SIG-M5 treated with dmso at 0.1 percent for 504 hours (cell line): ENCODE measurements at regions not wholly inside any gene's neighbourhood (a gene's known extent, or its start where the extent isn't known, plus 50 kb on each side); places are given as distances from the start of the nearest gene placed in this dataset.

Source experiments
- DNase-seq: peaks from one replicate; lab custom pipeline; 2025; ENCODE audit not compliant: unreplicated experiment; lab: John Stamatoyannopoulos, UW

DNA sequence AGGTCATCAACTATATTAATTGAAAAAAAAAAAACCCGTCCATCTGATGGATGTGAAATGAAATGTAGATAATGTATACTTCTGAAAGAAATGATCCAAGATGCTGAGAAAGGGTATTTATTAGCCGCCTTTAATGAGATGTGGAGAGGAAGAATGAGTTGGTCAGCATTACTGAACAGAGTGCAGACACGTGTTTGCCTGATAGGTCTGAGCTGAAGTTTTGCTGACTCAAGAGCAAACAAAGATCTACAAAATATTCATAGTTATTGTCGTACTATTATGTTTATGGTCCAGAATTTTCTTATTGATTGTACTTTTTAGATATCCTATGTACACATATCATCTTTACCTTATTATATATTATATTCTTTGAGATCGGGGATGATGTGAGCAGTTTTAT is 235.3 kb downstream of the RDH14 start:
- DNase-seq = no peak

DNA sequence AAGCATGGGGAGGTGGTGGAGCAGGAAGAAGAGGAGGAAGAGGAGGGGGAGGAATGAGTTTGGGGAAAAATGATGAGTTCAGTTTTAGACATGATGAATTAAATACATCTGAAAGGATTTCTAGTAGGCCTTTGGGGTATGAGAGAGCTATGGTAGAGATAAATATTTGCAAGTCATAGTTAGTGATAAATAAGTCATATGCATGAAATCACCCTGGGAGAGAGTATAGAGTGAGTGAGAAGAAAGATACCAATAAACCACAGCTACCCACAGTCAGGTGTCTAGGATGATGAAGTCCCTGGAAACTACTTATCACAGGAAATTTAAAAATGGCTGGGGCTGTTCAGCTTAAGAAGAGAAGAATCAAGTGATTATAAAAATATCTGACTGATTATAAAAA is 240.5 kb downstream of the RDH14 start:
- DNase-seq = no peak

DNA sequence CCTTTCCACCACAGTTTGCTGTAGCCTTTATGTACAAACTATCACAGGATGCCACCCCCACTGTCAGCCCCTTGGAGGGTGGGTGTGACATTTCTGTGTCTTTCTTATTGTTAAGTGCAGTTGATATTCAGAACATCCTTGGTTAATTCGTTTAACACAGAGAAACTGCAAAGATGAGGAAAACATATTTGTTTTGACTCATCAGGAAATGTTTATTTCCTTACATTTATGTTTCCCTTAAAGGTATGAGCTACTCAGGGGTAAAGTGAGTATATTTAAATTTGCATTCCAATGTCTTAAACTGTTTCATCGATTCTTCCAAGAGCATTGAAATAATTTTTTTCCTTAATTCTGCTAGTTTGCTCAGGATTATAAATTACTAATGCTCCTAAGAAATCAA is 243.4 kb downstream of the RDH14 start:
- no peak for DNase-seq

DNA sequence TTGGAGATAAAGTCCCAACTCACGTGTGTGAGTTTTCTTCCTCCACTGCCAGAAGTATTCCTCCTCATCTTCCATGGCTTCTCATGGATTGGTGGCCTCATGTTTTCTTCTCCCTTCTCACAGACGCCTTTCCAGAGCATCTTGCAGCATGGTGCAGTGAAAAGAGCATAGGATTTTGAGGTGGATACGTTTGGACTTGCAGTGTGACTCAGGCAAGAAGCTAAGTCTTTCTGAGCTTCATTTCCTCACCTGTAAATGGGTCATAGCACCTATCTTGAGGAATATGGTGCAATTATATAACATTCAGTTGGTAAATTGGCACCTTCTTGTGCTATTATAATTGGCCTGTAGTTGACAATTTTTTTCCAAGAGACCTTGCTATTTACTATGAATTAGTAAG is 247.6 kb downstream of the RDH14 start:
- no peak for DNase-seq

DNA sequence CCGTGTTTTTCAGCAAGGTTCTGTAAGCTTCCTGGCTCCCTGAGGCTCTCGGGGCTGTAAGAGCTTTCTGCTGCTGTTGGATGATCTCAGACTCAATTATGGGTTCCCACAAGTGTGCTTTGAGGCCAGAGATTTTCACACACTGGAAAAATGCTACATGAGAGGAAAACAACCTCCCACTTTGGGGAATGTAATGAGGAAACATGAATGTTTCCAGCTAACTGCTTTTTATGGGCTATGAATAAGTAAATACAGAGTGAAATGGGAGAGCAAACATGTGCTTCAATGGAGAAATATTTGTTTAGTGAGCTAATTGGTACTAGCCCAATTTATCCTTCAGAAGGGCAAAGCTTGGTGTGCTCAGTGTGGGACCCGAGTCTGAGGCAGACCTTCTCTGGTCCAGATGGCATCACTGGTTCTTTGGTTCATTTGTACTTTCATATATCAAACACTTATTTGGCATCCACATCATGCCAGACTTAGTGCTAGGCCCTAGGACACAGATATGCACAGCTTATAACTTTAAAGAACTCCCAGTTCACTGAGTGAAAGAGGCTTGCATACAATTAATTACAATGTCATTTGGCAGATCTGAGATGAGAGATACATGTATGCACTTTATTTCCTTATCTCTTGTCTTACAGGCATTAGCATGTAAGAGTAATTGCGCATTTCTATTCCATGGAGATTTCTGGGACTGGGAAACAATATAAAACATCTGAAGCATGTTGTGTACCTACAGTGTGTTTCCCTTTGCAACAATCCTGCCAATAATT is 248.8 kb downstream of the RDH14 start:
- DNase-seq = no peak

DNA sequence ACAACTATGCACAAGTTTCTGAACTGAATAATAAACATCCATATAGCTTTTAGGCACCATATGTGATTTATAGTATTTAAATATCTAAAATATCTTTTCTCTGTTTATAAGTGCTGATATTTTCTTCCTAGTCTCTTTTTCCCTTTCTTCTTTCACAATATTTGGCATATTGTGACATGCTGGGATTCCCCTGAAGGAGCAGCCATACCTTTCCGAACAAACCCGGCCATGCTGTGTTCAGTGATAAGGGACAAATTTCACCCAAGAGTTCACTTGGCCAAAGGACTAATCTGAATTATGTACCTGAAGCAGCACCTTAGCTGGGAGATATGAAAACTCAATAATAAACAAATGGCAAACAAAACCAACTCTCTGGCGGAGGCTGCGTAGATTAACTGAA is 250.8 kb downstream of the RDH14 start:
- no peak for DNase-seq

DNA sequence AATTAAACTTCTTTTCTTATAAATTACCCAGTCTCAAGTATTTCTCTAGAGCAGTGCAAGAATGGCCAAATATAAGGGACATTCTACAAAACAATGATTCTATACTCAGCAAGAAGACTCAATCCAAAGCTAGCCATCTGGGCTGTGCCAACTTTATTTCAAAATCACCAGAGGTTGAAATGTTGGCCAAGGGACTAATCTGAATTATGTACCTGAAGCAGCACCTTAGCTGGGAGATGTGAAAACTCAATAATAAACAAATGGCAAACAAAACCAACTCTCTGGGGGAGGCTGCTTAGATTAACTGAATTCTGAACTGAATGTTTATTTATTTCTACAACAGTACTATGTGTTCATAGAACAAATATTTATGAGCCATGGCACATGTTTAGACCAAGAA is 251.3 kb downstream of the RDH14 start:
- no peak for DNase-seq

DNA sequence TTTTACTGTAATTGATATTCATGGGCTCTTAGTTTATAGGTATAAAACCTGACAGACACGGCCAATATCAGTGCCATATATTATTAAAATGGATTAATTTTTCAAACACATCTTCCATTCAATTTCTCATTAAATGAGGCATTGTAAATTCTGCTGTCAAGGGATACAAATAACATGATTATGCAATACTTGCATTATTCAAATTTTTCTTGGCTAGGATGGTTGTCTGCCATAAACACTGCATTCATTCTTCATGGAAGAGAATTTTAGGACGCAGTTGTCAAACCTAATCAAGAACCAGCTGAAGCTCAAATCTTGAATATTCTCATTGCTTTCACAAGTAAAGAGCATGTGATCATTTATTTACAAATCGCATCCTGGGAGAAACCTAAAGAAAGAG is 255.6 kb downstream of the RDH14 start:
- no peak for DNase-seq

DNA sequence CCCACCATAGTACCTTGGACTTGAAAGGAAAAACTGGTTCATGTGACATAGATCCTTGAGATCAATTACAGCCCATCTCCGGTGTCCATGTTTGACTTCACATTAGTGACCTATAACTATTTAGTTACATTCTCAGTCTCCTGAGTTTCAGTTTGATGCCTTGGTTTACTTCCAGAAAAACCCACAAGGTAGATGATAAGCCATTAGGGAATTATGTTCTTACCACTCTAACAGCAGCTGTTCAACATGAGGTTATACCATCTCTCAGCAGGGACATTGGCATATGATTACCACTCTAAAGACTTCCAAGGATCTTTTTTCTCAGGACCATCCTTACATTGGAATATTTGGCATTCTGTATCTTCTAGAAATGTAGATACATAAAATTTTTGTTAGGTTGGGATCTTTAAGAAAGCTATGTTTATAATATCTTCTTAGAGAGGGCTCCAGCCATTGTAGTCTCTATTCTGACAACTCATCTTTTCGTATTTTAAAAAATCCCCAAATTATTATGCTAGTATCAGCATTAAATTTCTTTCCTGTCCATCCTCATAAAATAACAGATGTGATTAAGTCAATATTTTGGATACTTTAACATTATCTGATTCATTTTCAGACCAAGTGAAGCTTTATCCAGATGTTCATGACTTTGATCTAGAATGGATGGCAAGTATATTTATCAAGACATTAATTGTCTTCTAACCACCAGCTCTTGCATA is 258.9 kb downstream of the RDH14 start:
- no peak for DNase-seq

DNA sequence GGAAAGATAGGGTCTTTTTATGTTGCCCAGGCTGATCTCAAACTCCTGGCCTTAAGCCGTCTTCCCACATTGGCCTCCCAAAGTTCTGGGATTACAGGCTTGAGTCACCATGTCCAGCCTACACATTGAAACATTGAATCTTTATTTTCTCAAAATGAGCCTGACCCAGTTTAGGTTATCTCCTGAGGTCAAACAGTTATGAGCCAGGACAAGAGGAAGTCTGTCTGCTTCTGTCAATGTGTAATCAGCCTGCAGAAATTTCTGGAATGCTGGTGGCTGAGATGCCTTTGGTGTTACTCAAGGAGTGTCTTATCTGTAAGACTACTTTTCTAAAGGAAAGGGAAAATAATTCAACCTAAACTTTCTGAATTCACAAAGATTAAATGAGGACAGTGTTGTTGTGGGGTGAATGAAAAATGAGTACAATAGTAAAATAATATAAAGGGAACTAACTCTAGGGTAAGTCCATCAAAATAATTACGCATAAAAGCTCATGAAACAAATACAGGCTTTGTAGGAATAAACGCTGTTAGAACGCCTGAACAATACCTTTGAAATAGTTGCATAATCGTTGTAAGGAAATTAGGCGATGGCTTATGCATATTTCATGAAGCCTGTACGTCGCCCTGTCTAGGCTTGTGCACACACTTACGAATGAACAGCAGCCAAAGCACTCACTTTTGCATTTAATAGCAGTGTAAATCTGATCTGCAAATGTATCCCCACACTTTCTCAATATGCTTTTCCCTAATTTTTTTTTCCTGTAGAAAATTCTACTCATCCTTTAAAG is 260.8 kb downstream of the RDH14 start:
- no peak for DNase-seq

DNA sequence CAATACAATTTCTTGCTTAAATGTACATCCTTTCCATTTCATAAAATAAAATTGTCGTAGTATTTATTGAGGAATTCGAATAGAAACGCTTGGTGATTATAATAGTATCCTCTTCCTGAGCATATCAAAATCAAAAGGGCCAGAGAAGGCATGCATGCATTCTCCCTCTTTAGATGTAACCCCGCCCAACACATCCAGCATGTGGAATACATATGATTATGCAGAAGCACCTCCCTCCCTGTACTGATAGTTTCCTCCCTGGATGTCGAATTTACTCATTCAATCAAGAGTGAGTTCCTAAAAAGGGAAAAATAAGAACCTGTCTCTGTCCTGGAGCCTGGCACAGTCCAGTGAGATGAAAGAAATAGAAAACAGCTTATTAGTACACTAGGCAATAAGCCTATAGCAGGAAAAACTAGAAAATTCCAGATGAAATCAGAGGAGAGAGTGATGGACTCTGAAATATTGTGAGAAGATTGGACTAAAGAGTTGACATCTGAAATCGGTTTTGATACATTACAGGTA is 262.9 kb downstream of the RDH14 start:
- no peak for DNase-seq

DNA sequence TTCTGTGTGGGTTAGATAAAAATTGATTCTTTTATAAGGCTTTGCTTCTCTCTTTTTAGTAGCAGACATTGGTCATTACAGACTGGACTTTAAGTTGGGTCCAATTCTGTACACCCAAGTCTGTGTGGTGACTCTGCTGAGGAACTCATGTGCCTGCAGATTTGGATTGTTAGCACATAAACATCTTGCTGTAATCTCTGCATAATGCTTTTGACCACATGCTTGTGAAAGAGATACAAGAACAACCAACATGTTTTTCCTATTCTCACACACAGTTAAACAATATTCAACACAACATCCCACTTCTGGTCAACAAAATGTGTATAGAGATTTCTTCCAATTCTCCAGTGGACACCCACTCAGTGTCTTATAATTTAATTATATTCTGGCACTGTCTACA is 270.1 kb downstream of the RDH14 start:
- no peak for DNase-seq

DNA sequence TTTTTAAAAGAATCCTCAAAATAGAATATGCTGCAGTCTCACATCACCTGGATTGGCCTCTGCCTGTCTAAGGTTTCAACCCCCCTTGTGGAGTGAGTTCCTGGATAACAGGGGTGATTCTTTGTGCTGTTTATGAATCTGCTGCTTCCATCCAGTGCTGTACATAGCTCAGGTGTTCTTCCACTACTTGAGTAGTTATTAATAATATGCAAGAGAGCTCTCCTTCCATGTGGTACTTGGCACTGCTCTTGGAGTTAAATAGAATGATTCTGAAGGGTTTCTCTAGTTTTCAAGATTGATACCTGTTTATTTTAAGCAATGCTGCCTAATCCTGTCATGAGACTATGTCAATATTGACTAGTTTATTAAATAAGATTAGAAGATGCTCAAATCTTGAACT is 273.6 kb downstream of the RDH14 start:
- DNase-seq = no peak

DNA sequence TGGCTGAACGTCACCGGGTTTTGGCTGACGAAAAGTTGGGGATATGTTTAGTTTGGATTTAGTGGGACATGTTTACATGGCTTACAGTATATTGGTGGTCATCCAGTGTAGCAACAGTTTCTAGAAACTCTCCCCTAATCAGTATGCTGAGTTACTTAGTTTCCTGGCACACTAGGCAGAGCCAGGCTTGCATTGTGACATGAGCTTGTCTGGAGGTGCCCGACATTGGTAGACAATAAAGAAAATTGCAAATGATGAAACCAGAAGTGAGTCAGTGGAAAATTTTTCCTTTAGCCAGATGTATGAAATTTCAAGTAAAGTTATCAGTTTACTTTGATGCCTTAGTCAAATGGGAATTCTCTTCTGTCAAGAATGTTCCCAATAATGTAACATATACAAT is 276.1 kb downstream of the RDH14 start:
- DNase-seq = no peak

DNA sequence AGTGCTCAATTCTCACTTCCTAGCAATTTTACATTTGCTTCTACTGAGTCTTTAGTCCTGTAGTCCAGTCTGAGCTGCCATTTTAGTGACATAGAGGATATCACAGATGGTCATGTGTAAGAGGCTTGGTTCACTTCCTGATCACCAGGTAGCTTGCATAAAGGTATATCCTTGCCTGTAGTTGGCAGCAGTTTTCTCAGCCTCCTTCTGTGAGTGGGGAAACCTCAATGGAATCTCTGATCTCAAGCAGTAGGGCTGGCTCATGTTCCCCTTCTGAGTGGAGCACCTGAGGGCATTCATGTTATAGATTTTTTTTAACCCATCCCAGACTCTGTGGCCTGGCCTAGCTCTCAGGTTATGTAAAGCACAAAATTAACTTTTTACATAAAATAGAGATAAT is 278.4 kb downstream of the RDH14 start:
- DNase-seq = no peak

DNA sequence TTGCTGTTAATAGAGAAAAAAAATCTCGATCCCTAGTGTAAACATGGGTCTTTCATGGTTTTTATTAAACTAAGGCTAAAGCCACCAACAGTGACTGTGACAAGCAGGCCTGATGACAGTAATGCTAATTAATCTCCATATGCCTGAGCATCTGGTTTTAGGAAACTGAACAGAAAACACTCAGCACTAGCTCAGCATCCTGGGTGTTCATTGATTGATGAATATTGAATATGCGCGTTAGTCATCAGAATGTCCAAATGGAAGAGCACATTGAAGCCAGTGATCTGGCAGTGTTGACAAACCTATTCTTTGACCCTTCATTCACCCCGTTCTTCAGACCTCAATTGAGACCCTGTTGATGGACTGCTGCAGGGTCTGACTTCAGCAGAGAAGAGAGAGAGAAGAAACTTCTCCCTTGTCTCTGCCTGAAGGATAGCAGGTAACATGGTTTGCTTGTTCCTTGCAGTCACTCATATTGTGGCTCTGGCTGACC is 283.8 kb downstream of the RDH14 start:
- no peak for DNase-seq

DNA sequence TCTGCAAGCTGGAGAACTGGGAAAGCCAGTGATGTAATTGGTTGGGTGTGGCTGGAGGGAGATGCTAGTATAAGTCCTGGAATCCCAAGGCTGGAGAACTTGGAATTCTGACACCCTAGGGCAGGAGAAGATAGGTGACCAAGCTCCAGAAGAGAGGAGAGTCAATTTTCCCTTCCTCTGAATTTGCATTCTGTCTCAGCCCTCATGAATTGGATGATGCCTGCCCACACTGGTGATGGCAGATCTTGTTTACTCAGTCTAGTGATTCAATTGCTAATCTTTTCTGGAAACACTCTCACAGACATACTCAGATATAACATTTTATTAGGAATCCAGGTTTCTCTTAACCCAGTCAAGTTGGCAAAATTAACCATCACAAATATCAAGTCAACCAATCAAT is 287.2 kb downstream of the RDH14 start:
- DNase-seq = no peak

DNA sequence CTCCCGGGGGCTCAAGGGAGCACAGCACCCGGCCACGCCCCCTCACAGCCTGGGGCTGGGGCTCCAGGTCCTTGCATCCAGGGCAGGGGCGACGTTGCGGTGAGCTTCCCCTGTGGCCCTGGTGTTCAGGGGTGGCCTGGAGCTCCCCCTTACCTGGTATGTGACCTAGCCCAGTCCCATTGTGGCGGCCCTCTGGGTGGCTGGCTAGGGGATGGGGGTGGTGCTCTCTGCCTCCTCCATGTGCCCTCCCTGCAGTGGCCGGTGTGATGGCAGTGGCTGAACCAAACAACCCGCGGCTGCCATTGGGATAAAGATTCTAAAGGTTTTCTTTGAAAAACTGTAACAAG is 288.3 kb downstream of the RDH14 start:
- no peak for DNase-seq

DNA sequence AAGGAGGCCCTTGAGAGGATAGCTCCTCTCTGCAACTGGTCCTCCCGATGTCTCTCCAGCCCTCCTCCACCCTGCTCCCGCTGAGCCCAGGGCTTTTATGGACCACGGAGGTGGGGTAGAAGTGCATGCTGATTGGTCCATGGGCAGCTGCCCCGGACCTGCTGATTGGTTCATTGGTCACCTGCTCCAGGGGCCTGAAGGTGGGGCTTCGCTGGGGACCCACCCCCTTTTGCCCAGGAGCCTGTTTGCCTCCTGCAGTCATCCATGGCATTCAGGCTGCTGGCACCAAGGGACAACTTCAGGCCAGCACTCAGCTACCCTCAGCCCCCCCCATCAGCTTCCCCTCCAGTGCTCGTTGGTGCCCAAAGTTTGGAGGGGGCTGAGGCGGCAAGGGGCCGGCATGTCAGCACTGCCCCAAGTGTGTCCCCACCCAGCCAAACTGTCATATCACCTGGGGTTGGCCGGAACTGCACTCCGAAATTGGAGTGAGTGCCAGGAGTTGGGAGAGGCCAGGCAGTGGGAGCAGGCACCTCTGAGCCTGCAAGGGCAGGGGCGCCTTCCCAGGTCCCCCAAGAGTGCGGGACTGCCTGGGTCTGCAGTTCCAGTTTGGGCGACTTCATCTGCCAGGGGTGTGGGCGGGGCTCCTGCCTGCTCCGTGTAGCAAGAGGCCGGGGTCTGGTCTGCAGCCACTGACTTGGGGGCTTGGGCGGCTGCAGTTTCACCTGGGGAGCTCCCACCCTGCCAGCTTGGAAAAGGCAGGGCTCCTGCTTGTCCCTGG is 288.9 kb downstream of the RDH14 start:
- DNase-seq = no peak

DNA sequence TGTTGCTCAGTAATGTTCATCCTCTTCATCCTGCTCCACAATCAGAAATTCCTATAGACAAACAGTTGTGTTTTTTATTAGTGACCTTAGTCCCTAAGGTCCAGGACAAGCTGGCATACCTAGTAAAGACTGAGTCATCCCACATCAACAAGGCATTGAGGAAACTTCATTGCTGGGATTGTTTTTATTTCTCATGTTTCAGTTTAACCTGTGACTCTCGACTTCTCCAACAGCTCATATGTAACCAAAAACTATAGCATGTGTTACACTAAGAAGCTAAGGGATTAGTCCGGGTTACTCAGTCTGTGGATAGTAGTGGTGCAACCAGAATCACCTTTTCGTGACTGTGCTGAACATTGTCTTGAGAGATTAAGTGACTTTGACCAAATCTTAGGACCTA is 292.1 kb downstream of the RDH14 start:
- no peak for DNase-seq

DNA sequence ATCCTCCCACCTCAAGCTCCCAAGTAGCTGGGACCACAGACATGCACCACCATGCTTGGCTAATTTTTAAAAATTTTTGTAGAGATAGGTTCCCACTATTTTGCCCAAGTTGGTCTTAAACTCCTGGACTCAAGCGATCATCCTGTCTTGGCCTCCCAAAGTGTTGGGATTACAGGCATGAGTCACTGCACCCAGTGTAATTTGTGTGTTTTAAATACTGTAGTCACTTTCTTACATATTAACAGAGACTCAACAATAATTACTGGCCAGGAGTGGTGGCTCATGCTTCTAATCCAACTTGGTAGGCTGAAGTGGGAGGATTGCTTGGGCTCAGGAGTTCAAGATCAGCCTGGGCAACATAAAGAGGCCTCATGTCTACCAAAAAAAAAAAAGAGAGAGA is 293.0 kb downstream of the RDH14 start:
- no peak for DNase-seq
